GM12864 (cell line): ENCODE measurements at regions not wholly inside any gene's neighbourhood (a gene's known extent, or its start where the extent isn't known, plus 50 kb on each side); places are given as distances from the start of the nearest gene placed in this dataset.

Source experiments
- DNase-seq: peaks from one replicate; pipeline ENCODE4 v3.0.0-alpha.2; 2011; ENCODE audit warnings: low read depth
- H3K4me3 ChIP-seq: 2 replicates; pipeline ENCODE4 v1.5.1; 2011; ENCODE audit warnings: mild to moderate bottlenecking, low read depth, low read length, control low read depth
- CTCF ChIP-seq: IDR thresholded peaks from 2 replicates; pipeline ENCODE4 v1.5.1; 2011; ENCODE audit warnings: low read depth, mild to moderate bottlenecking, moderate library complexity, low read length, control low read depth, inconsistent platforms; ENCODE audit errors: missing control alignments

GRCh38 chr20:60474385-60474910 lies 516.2 kb downstream of the CDH26 start:
- no peak for TF ChIP-seq CTCF
- DNase-seq = no peak
- no peak overlapping the region for H3K4me3 ChIP-seq

- TF ChIP-seq CTCF = no peak
- no peak for DNase-seq
- no peak overlapping the region for H3K4me3 ChIP-seq
Observed at GRCh38 chr20:60476045-60476444, 517.8 kb downstream of the CDH26 start.

DNA sequence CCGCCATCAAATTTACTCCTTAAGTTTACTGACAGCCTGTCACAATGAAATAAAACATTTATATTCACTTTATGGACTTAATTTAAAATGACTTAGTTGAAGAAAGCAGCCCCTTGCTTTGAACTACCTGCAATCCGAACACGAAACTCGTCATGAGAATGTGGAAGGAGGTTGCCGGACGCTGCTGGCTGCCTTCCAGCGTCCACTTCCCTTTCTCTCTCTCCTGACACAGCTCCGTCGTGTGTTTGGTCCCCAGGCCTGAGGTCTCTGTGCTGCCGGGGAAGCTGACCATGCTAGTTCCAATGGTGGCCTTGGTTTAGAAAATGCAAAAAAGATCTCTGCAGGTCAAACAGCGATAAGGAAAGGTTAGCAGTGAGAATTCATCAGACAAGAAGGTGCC lies 519.7 kb downstream of the CDH26 start:
- no peak for TF ChIP-seq CTCF
- no peak overlapping the region for H3K4me3 ChIP-seq
- no peak for DNase-seq

GRCh38 chr20:60478533-60478932 lies 520.3 kb downstream of the CDH26 start:
- no peak for DNase-seq
- TF ChIP-seq CTCF = no peak
- no peak overlapping the region for H3K4me3 ChIP-seq

- no peak for TF ChIP-seq CTCF
Observed at GRCh38 chr20:60480950-60481742, 522.9 kb downstream of the CDH26 start.

GRCh38 chr20:60481743-60482133 lies 523.5 kb downstream of the CDH26 start:
- TF ChIP-seq CTCF = no peak
- no peak overlapping the region for H3K4me3 ChIP-seq
- no peak for DNase-seq

More at GRCh38 chr20:60480950-60481742, 522.9 kb downstream of the CDH26 start:
- H3K4me3 ChIP-seq = no peak overlapping the region
- no peak for DNase-seq
